ENCODE measurements at regions not wholly inside any gene's neighbourhood (a gene's known extent, or its start where the extent isn't known, plus 50 kb on each side); places are given as distances from the start of the nearest gene placed in this dataset.

DNA sequence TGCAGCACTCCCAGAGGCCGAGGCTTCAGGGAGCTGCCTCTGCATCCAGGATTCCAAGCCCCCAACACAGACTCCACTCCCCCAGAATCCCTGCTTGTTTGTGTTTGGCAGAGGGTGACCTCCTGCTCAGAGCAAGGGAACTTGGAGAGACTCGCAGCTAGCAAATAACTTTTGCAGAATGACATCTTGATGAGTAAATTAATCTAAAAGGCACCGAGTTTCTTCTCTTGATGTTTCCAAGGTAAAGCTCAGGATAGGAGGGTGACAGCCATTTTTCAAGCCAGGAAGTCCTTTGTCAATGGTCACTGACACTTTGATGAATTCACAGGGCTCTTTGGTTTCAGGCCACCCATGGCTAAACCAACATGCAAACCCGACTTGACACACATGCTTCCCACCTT is 523.0 kb downstream of the NTRK3 start:
- no peak for TF ChIP-seq MXD4 (CRISPR knock-in tag; IDR thresholded peaks at IDR 0.05)
- TF ChIP-seq, protein P1, sequence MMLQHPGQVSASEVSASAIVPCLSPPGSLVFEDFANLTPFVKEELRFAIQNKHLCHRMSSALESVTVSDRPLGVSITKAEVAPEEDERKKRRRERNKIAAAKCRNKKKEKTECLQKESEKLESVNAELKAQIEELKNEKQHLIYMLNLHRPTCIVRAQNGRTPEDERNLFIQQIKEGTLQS (CRISPR knock-in tag; IDR thresholded peaks at IDR 0.05) = no peak
- TF ChIP-seq, protein P2, sequence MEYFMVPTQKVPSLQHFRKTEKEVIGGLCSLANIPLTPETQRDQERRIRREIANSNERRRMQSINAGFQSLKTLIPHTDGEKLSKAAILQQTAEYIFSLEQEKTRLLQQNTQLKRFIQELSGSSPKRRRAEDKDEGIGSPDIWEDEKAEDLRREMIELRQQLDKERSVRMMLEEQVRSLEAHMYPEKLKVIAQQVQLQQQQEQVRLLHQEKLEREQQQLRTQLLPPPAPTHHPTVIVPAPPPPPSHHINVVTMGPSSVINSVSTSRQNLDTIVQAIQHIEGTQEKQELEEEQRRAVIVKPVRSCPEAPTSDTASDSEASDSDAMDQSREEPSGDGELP (IDR thresholded peaks at IDR 0.05; ENCODE audit: borderline replicate concordance, low read depth) = no peak
- TF ChIP-seq MAFK (conservative IDR thresholded peaks at IDR 0.05 in 1 of 2, IDR thresholded peaks at IDR 0.05 in 1 of 2; ENCODE audit: low read length in 2 of 2) = no peak
- no peak for TF ChIP-seq POLR2AphosphoS5 (IDR thresholded peaks at IDR 0.05; ENCODE audit: low read depth, low read length)
- no peak for TF ChIP-seq REL (CRISPR knock-in tag; conservative IDR thresholded peaks at IDR 0.05)
- no peak for TF ChIP-seq MYC (CRISPR knock-in tag; IDR thresholded peaks at IDR 0.05; ENCODE audit: borderline replicate concordance)
- TF ChIP-seq, protein P3, sequence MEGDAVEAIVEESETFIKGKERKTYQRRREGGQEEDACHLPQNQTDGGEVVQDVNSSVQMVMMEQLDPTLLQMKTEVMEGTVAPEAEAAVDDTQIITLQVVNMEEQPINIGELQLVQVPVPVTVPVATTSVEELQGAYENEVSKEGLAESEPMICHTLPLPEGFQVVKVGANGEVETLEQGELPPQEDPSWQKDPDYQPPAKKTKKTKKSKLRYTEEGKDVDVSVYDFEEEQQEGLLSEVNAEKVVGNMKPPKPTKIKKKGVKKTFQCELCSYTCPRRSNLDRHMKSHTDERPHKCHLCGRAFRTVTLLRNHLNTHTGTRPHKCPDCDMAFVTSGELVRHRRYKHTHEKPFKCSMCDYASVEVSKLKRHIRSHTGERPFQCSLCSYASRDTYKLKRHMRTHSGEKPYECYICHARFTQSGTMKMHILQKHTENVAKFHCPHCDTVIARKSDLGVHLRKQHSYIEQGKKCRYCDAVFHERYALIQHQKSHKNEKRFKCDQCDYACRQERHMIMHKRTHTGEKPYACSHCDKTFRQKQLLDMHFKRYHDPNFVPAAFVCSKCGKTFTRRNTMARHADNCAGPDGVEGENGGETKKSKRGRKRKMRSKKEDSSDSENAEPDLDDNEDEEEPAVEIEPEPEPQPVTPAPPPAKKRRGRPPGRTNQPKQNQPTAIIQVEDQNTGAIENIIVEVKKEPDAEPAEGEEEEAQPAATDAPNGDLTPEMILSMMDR (CRISPR knock-in tag; IDR thresholded peaks at IDR 0.05) = no peak

Data from HepG2 (cell line).